Motor neuron (in vitro differentiated cells): ENCODE measurements at regions not wholly inside any gene's neighbourhood (a gene's known extent, or its start where the extent isn't known, plus 50 kb on each side); places are given as distances from the start of the nearest gene placed in this dataset.
A peak's percentile ranks its signal among the peaks of the same experiment; 100 is the strongest.

ENCODE experiments used
- ATAC-seq, 8 experiments: fragments of 200-7000 bp; cut with Tn5 transposase; replicated peaks in 6 of 8; 2 replicates each; pipeline ENCODE4 v1.8.0; 2021; ENCODE audit warnings: mild to moderate bottlenecking in 8 of 8, moderate library complexity in 8 of 8
- H3K27ac ChIP-seq, 2 donors: fragments of 250-450 bp; sonication (Bioruptor Pico); 2 replicates each; pipeline ENCODE4 v1.9.0; 2021; ENCODE audit warnings: antibody characterized with exemption in 2 of 2, mild to moderate bottlenecking in 2 of 2, moderate library complexity in 1 of 2
- H3K4me1 ChIP-seq, 2 donors: fragments of 250-450 bp; sonication (Bioruptor Pico); replicated peaks in 1 of 2; 2 replicates each; pipeline ENCODE4 v1.6.1; 2021; ENCODE audit warnings: antibody characterized with exemption in 2 of 2, mild to moderate bottlenecking in 2 of 2, moderate library complexity in 1 of 2
- H3K4me3 ChIP-seq, 5 donors: fragments of 250-450 bp; sonication (Bioruptor Pico); 2 replicates each; pipeline ENCODE4 v1.9.0; 2021; ENCODE audit warnings: antibody characterized with exemption in 5 of 5, mild to moderate bottlenecking in 5 of 5, moderate library complexity in 4 of 5
- WGBS, 10 experiments: fragments of 450-650 bp; shearing (Covaris generic); methylation state at CpG; one replicate each; pipeline ENCODE4 v1.0.0; 2022; 5-methylcytosine and 5-hydroxymethylcytosine counted together
- in situ Hi-C, 9 experiments: fragments of 400-800 bp; cut with MboI; loops; one replicate each; pipeline ENCODE4 v1.15.0; 2021; ENCODE audit warnings: low sequenced_read_pairs in 9 of 9, low pct_unique_long_range_greater_than_20kb in 2 of 9; ENCODE audit not compliant: unreplicated experiment in 9 of 9

DNA sequence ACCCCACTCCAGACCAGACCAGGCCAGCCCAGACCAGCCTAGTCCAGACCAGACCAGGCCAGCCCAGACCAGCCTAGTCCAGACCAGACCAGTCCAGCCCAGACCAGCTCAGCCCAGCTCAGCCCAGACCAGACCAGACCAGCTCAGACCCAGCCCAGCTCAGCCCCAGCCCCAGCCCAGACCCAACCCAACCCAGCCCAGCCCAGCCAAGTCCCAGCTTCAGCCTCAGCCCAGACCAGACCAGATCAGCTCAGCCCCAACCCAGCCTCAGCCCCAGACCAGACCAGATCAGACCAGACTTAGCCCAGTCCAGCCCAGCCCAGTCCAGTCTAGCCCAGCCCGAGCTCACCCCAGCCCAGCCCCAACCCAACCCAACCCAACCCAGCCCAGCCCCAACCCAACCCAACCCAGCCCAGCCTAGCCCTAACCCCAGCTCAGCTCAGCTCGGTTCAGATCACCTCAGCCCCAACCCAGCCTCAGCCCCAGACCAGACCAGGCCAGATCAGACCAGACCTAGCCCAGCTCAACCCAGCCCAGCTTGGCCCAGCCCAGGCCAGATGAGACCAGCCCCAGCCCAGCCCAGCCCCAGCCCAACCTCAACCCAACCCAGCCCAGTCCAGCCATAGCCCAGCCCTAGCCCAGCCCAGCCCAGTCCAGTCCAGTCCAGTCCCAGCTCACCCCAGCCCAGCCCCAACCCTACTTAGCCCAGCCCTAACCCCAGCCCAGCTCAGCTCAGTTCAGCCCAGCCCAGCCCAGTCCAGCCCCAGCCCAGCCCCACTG lies 204.7 kb downstream of the BCL11B start:
- no CpG with 5 or more reads among the region's 2 CpGs for WGBS, 10 experiments
- peak in 1 of 8 experiments; percentile 60 for ATAC-seq
- H3K4me1 ChIP-seq = no peaks in the 10 kb centered on the region
- no peak overlapping the region for H3K27ac ChIP-seq
- in situ Hi-C loops = no loop called here
- H3K4me3 ChIP-seq = no peak overlapping the region

- no peak for ATAC-seq
- in situ Hi-C loops = no loop called here
- no peak overlapping the region for H3K27ac ChIP-seq
- 95 to 100% methylated on average over 1 to 4 of the region's 5 CpGs; no CpG with 5 or more reads in 8 of the 10 experiments for WGBS, 10 experiments
- no peak overlapping the region for H3K4me3 ChIP-seq
- H3K4me1 ChIP-seq = no peaks in the 10 kb centered on the region
These were observed 204.1 kb downstream of the BCL11B start for GRCh38 chr14:99067927-99068326.

DNA sequence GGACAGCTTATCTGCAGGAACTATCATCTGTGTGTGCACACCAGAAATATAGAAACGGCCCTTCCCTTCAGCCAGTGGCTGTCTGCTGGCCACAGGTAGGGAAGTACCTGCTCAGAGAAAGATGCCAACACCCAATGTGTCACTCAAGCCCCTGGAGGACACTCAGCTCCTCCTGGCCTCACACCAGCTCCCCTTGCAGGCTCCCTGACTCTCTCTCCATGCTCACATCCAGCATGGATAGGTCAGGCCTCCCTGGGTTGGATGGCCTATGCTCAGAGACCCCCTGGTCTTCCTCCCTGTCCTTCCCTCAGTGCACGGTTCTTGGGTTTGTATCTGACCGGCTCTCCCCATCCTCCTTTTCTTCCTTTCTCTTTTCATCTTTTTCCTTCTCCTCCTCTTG lies 202.1 kb downstream of the BCL11B start:
- no peak for ATAC-seq
- no peaks in the 10 kb centered on the region for H3K4me1 ChIP-seq
- 20 to 80% (median 49%) methylated on average over 1 to 2 of the region's 3 CpGs; no CpG with 5 or more reads in 4 of the 10 experiments for WGBS, 10 experiments
- H3K27ac ChIP-seq = no peak overlapping the region
- no peak overlapping the region for H3K4me3 ChIP-seq
- in situ Hi-C loops = no loop called here

DNA sequence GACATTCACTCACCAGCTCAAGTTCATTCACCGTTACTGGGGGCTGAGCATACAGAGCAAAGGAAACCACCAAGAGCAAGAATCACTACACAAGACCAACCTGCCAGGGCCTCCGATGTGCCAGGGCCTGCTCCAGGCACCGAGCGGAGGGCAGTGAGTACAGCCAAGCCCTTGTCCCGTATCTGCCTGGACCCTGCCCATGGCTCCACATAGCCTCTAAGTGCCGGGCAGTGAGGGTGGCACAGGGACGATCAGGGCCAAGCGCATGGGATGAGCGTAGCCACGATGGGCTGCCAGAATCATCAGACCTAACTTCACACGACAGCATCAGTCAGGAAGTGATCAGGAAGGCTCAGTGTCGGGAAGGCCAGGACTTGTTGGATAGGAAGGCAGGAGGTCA lies 199.6 kb downstream of the BCL11B start:
- in situ Hi-C loops = no loop called here
- Histone ChIP-seq H3K4me1 (no peaks in the 10 kb centered on the region), H3K4me3 (no peak overlapping the region), H3K27ac (no peak overlapping the region)
- WGBS, 10 experiments = 35 to 92% (median 78%) methylated on average over 1 to 5 of the region's 12 CpGs; no CpG with 5 or more reads in 3 of the 10 experiments
- ATAC-seq = no peak

- H3K4me3 ChIP-seq = no peak overlapping the region
- no peaks in the 10 kb centered on the region for H3K4me1 ChIP-seq
- H3K27ac ChIP-seq = no peak overlapping the region
- no peak for ATAC-seq
- in situ Hi-C loops = no loop called here
- 7 to 90% (median 50%) methylated on average over 2 to 3 of the region's 6 CpGs; no CpG with 5 or more reads in 6 of the 10 experiments for WGBS, 10 experiments
These were observed 199.0 kb downstream of the BCL11B start for GRCh38 chr14:99072956-99073355.

DNA sequence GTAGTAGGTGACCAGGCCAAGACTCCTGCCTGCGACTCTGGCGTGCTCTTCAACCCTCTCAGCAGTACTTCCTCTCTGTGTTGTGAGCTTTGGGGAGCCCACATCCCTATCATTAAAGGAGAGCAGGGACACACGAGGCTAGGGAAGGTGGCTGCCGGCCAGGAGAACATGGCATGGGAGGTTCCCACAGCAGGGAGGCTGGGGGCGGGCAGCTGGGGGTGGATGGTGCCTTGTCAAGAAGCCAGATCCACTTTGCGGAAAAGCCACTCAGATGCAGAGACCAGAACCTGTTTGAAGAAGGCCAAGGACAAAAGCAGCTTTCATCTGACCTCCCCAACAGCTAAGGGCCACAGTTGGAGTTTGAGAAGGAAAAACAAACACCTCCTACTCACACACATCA lies 198.6 kb downstream of the BCL11B start:
- no peak overlapping the region for H3K27ac ChIP-seq
- no peak for ATAC-seq
- H3K4me3 ChIP-seq = no peak overlapping the region
- no peaks in the 10 kb centered on the region for H3K4me1 ChIP-seq
- in situ Hi-C loops = no loop called here
- 50 to 80% methylated on average over 1 to 2 of the region's 6 CpGs; no CpG with 5 or more reads in 8 of the 10 experiments for WGBS, 10 experiments

DNA sequence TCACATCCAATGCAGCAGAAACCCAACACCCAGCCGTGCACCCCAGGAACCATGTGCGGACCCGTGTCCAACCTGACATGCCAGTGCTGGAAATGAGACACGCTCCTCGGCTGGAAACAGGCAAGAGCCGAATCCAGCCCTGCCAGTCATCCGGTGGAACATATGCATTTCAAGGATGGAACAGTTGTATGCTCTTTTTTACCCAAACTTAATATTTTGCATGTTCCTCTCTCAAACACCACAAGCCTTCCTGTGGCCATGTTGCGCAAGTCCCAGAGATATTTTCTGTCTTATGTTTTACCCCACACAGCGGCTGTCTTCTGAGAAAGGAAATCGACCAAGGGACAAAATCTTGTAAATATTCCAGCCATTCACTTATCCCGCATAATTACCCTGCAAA lies 196.9 kb downstream of the BCL11B start:
- ATAC-seq = no peak

DNA sequence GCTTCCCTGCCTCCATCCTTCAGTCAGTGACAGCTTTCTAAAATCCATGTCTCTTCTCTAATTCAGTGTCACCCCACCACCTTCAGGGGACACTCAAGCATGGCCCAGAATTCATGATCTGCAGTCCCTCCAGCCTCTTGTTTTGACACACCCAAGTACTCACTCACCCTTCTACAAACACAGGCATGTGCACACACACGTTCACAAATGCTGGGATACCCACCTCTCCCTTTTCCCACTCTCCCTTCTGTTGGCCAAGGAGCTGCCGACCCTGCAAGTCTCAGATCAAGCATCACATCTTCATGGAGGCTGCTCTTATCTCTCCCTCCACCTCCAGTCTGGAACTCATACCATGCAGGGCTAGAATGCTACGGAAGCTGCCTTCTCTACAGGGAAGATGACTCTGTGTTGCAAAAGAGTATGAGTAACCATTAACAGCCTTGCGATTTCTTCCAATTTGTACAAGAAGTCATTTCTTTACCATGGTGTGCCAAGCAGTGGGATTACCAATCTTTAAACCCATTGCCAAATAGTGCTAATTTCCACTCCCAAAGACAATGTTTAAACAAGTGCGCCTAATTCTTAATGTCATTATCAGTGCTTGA lies 196.1 kb downstream of the BCL11B start:
- Histone ChIP-seq H3K4me3 (no peak overlapping the region), H3K4me1 (no peaks in the 10 kb centered on the region), H3K27ac (no peak overlapping the region)
- in situ Hi-C loops = no loop called here
- ATAC-seq = no peak
- 23 to 100% (median 72%) methylated on average over 1 to 5 of the region's 5 CpGs for WGBS, 10 experiments

More for the DNA sequence above, 196.9 kb downstream of the BCL11B start:
- H3K4me3 ChIP-seq = no peak overlapping the region
- H3K4me1 ChIP-seq = no peaks in the 10 kb centered on the region
- in situ Hi-C loops = no loop called here
- 47 to 93% (median 85%) methylated on average over 1 to 11 of the region's 11 CpGs; no CpG with 5 or more reads in 4 of the 10 experiments for WGBS, 10 experiments
- H3K27ac ChIP-seq = no peak overlapping the region

GRCh38 chr14:99077076-99077843 lies 194.7 kb downstream of the BCL11B start:
- WGBS, 10 experiments = 19 to 92% (median 61%) methylated on average over 2 to 6 of the region's 8 CpGs; no CpG with 5 or more reads in 1 of the 10 experiments
- in situ Hi-C loops = no loop called here
- Histone ChIP-seq H3K4me3 (no peak overlapping the region), H3K27ac (no peak overlapping the region), H3K4me1 (no peaks in the 10 kb centered on the region)
- no peak for ATAC-seq

GRCh38 chr14:99077844-99078236 lies 194.2 kb downstream of the BCL11B start:
- no peak for ATAC-seq
- H3K27ac ChIP-seq = no peak overlapping the region
- in situ Hi-C loops = no loop called here
- H3K4me3 ChIP-seq = no peak overlapping the region
- no peaks in the 10 kb centered on the region for H3K4me1 ChIP-seq
- WGBS, 10 experiments = 33 to 88% (median 70%) methylated on average over 2 to 6 of the region's 6 CpGs; no CpG with 5 or more reads in 3 of the 10 experiments

DNA sequence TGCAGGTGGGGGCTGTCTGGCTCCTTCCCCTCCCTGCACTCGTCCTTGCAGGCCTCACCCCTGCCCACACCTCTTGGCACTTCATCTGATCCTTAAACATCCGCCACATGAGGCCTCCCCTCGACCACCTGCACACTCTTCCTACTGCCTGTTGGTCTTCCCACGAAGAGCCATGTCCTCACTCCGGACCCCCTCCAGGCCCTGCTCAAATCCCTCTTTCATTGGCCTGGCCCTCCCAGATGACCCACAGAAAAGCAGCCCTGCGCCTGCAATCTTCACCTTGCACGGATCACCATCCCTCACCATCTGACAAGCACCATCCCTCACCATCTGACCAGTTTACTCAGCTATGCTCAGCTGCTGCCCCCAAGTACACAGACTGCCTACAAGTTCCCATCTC lies 193.6 kb downstream of the BCL11B start:
- no peak for ATAC-seq
- no peak overlapping the region for H3K4me3 ChIP-seq
- in situ Hi-C loops = no loop called here
- no peaks in the 10 kb centered on the region for H3K4me1 ChIP-seq
- H3K27ac ChIP-seq = no peak overlapping the region
- 17 to 100% (median 60%) methylated on average over 1 to 5 of the region's 7 CpGs; no CpG with 5 or more reads in 3 of the 10 experiments for WGBS, 10 experiments

GRCh38 chr14:99079061-99079727 lies 192.8 kb downstream of the BCL11B start:
- 40 to 93% (median 72%) methylated on average over 2 to 4 of the region's 9 CpGs; no CpG with 5 or more reads in 3 of the 10 experiments for WGBS, 10 experiments
- in situ Hi-C loops = no loop called here
- Histone ChIP-seq H3K4me3 (no peak overlapping the region), H3K27ac (no peak overlapping the region), H3K4me1 (no peaks in the 10 kb centered on the region)
- no peak for ATAC-seq

DNA sequence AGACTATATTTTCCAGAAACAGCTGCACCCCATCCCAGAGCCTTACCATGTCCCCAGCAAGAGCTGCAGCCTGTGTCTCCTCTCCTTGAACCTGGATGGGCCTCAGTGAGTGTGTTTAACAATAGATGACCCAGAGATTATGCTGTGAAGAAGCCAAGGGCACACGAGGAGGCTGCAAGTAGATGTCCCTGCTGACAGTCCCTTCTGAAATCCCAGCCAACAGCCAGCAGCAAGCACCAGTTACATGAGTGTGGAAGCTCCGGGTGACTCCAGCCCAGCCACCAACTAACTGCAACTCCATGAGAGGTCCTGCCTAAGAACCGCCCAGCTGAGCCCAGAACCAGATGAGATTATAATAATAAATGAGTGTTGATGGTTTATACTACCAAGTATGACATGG lies 191.7 kb downstream of the BCL11B start:
- 0 to 70% (median 50%) methylated on average over 1 to 2 of the region's 3 CpGs; no CpG with 5 or more reads in 3 of the 10 experiments for WGBS, 10 experiments
- ATAC-seq = no peak
- Histone ChIP-seq H3K4me3 (no peak overlapping the region), H3K4me1 (no peaks in the 10 kb centered on the region), H3K27ac (no peak overlapping the region)
- in situ Hi-C loops = no loop called here
